KOPT-K1 (cell line): ENCODE measurements at regions not wholly inside any gene's neighbourhood (a gene's known extent, or its start where the extent isn't known, plus 50 kb on each side); places are given as distances from the start of the nearest gene placed in this dataset.

Experiments used
- H3K27ac ChIP-seq: fragments of 200-600 bp; sonication (generic); 2 replicates; pipeline ENCODE4 v1.5.1; 2016; ENCODE audit warnings: antibody characterized with exemption, mild to moderate bottlenecking, low read depth, low read length; ENCODE audit not compliant: poor library complexity, severe bottlenecking
- H3K36me3 ChIP-seq: fragments of 200-600 bp; sonication (generic); 2 replicates; pipeline ENCODE4 v1.5.1; 2017; ENCODE audit warnings: antibody characterized with exemption, mild to moderate bottlenecking, low read length, moderate library complexity; ENCODE audit not compliant: insufficient read depth
- H3K9me3 ChIP-seq: fragments of 200-600 bp; sonication (generic); 2 replicates; pipeline ENCODE4 v1.5.1; 2017; ENCODE audit warnings: antibody characterized with exemption, low read length, mild to moderate bottlenecking; ENCODE audit not compliant: insufficient read depth, poor library complexity, severe bottlenecking

DNA sequence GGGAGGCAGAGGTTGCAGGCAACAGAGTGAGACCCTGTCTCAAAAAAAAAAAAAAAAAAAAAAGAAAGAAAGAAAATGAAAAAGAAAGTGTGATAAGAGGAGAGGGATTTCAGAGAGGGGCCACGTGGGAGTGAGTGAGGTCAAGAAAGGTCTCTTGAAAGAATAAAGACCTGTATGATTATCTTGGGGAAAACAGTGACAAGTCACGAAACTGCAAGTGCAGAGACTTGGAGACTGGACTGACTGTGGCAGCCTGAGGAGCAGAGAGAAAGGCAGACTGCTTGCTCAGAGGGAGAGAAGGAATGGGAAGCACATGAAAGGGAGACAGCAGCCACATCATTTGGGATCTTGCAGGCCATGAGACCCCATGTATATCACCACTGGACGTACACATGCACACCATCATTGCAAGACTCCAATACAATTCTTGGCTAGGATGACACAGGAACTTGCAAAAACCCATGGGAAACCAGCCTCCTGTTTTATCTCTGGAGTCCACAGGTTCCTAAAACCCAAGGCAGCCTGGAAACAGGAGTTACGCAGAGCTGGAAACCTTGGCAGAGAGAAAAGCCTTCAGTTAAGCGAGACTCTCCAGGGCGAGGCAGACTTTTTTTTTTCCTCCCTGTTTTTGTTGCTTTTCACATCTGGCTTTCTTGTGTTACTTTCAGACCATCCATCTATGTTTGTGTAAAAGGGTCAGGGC lies 207.0 kb upstream of the TBL1X start:
- Histone ChIP-seq H3K36me3 (no peaks in the 10 kb centered on the region), H3K27ac (no peak overlapping the region), H3K9me3 (no peaks in the 10 kb centered on the region)

DNA sequence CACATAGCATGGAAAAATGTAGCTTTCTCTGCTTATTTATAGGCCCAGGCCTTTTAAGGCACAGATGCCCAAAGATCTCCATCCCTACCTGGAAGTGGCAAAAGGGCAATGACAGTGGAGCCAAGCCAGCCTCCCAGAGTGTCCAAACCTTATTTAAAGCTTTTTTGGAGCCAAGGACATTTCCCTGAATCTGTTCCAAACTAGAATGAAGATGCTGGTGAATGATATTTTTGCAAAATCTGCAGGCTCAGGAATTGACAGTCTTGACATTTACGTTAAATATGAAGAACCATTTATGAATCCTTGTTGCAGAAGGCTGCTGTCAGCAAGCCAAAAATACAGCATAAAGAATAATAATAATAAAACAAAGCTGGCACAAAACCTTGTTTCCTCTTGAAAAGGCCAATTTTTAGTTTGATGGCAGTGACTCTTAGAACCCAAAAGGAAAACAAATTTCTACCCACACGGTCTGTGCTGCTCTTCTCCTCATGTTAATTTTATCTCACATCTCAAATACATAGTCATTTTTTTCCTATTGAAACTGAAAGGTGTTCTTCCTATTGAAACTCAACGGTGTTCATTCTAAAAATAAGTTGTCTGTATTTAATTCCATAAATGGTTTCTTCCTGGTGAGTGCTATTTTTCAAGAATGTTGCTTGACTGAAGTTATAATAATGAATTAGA lies 206.3 kb upstream of the TBL1X start:
- no peak overlapping the region for H3K27ac ChIP-seq
- H3K36me3 ChIP-seq: no peaks in the 10 kb centered on the region
- no peaks in the 10 kb centered on the region for H3K9me3 ChIP-seq

- H3K27ac ChIP-seq: no peak overlapping the region
- no peaks in the 10 kb centered on the region for H3K36me3 ChIP-seq
- H3K9me3 ChIP-seq: no peaks in the 10 kb centered on the region
Observed at GRCh38 chrX:9260603-9261002, 204.3 kb upstream of the TBL1X start.

DNA sequence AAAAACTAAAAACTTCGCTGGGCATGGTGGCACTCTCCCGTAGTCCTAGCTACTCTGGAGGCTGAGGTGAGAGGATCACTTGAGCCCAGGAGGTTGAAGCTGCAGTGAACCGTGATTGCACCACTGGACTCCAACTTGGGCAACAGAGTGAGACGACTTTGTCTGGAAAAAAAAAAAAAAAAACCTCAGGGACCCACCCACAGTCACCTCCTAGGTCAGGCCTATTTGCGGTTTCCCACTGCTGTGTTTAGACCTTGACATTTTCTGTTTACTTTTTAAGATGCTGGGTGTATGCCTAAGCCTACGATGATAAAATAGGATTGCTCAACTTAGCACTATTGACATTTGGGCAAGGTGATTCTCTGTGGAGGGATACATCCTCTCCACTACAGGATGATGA lies 197.4 kb upstream of the TBL1X start:
- H3K9me3 ChIP-seq: no peaks in the 10 kb centered on the region
- H3K36me3 ChIP-seq: no peaks in the 10 kb centered on the region
- H3K27ac ChIP-seq: no peak overlapping the region

- Histone ChIP-seq H3K36me3 (no peaks in the 10 kb centered on the region), H3K9me3 (no peaks in the 10 kb centered on the region), H3K27ac (no peak overlapping the region)
Observed at GRCh38 chrX:9269134-9269533, 195.7 kb upstream of the TBL1X start.

- H3K36me3 ChIP-seq: no peaks in the 10 kb centered on the region
Observed at GRCh38 chrX:9271789-9272525, 192.9 kb upstream of the TBL1X start.

DNA sequence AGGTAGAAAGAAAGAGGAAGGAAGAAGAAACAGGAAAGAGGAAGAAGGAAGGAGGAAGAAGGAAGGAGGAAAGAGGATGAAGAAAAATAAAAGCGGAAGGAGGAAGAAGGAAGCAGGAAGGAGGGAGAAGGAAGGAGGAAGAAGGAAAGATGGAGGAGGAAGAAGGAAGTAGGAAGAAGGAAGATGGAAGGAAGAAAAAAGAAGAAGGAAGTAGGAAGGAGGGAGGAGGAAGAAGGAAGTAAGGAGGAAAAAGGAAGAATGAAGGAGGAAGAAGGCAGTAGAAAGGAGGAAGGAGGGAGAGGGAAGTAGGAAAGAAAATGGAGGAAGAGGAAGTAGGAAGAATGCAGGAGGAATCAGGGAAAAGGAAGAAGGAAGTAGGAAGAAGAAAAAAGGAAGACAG lies 191.1 kb upstream of the TBL1X start:
- H3K27ac ChIP-seq: no peak overlapping the region
- H3K36me3 ChIP-seq: no peaks in the 10 kb centered on the region
- no peaks in the 10 kb centered on the region for H3K9me3 ChIP-seq

More at GRCh38 chrX:9271789-9272525, 192.9 kb upstream of the TBL1X start:
- no peaks in the 10 kb centered on the region for H3K9me3 ChIP-seq
- no peak overlapping the region for H3K27ac ChIP-seq

DNA sequence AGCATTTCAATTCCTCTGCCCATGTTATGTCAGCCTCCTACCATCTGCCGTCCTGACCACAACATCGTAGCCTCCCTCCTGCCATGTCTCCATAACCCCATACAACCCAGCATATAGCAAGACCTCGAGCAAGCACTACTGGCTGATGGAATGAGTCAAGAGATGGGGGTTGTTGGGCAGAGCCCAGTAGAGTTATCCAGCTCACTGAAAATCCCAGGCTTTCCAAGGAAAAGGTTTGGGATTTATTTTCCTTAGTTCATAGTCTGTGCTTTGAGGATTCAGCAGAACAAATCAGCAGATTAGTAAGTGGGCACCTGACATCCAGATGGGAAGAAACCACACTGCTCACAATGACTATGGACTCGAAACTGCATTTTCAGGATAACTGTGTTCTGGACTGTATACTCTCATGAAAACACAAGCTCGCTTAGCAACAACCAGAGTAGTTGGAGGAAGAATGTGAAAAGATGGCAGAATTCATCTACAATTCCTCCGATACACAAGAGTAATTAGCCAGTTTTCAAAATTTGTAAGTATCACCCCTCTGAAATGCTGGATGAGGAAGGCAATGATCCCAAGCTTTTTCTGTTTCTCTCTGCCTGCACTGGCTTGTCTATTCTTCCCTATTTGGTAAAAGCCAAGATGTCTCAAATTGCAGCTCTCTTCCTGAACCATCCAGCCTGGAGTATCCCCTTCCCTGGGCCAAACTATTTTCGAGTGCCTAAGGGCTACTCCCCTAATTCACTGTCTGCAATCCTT lies 186.2 kb upstream of the TBL1X start:
- H3K9me3 ChIP-seq: no peaks in the 10 kb centered on the region
- H3K36me3 ChIP-seq: no peaks in the 10 kb centered on the region
- H3K27ac ChIP-seq: peak overlapping the region; percentile 13

GRCh38 chrX:9279234-9279544 lies 185.7 kb upstream of the TBL1X start:
- H3K9me3 ChIP-seq: no peaks in the 10 kb centered on the region
- peak overlapping the region; percentile 13 for H3K27ac ChIP-seq
- no peaks in the 10 kb centered on the region for H3K36me3 ChIP-seq

DNA sequence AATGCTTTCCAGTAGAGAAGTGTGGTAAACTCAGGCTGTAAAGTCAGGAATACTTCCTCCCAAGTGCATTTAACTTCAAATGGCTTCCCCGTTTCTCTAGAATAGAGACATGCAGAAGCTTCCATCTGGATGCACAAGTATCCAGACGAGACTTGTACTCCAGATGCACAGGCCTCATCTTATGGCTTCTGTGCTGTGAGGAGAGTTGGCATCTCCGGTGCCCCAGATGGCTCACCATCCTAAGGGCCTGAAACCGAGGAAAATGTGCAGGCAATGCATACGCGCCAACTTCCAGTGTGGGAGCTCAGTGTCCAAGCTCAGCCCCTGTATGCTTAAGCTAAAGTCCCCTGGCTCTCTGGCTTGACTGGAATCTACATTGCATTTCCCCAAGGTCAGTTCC lies 184.0 kb upstream of the TBL1X start:
- Histone ChIP-seq H3K36me3 (no peaks in the 10 kb centered on the region), H3K9me3 (no peaks in the 10 kb centered on the region), H3K27ac (no peak overlapping the region)

DNA sequence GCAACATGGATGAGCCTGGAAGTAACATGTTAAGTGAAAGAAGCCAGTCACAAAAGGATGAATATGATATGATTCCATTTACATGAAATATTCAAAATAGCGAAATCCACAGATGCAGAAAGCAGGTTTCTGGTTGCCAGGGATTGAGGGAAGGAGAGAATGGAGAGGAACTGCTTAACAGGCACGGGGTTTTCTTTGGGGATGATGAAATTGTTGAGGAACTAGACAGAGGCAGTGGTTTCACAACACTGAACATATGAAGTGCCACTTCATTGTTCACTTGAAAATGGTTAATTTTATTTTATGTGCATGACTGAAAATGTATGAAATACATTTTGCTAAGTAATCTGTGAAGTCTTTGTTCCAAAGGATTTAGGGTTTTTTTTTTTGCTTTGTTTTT lies 182.5 kb upstream of the TBL1X start:
- no peaks in the 10 kb centered on the region for H3K9me3 ChIP-seq
- H3K27ac ChIP-seq: no peak overlapping the region
- no peaks in the 10 kb centered on the region for H3K36me3 ChIP-seq

DNA sequence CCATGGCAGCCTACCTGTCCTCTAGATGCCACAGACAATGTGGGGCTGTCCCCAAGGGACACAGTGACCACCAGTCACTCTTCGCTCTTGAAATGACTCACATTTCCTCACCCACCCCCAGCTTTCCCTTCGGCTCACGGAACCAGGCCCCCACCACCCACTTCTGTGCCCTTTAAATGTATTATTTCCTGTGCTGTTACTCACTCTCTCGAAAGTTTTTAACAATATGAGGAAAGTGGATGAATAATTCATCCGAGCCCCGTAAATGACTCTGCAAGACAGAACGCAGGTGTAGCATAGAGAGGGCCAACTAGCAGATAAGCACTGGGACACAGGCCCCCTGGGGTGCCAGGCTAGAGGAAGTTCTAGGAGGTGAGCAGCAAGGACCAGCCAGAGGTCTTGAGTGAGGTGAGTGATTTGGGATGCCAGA lies 179.5 kb upstream of the TBL1X start:
- no peaks in the 10 kb centered on the region for H3K9me3 ChIP-seq
- H3K27ac ChIP-seq: no peak overlapping the region

GRCh38 chrX:9286234-9286633 lies 178.6 kb upstream of the TBL1X start:
- Histone ChIP-seq H3K27ac (no peak overlapping the region), H3K9me3 (no peaks in the 10 kb centered on the region), H3K36me3 (no peaks in the 10 kb centered on the region)

More for the DNA sequence above, 179.5 kb upstream of the TBL1X start:
- H3K36me3 ChIP-seq: no peaks in the 10 kb centered on the region

DNA sequence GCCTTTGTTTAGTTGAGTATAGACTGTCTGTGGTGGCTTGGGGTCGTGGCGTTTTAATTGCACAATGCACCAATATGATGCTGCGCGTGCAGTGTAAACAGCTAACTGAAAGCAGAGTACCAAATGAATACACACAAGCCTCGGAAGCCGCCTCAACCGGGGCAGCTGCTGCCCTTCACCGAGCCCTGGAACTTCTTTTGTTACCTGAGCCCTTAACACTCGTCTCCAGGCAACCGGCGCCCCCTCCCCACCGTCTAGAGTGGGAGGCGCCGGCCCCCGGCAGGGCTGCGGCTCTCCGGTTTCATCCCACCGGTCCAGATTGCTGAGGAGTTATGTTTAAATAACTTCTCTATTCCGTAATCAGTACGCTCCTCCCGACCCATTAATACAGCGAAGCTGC lies 173.2 kb upstream of the TBL1X start:
- Histone ChIP-seq H3K9me3 (no peaks in the 10 kb centered on the region), H3K36me3 (no peaks in the 10 kb centered on the region), H3K27ac (no peak overlapping the region)

DNA sequence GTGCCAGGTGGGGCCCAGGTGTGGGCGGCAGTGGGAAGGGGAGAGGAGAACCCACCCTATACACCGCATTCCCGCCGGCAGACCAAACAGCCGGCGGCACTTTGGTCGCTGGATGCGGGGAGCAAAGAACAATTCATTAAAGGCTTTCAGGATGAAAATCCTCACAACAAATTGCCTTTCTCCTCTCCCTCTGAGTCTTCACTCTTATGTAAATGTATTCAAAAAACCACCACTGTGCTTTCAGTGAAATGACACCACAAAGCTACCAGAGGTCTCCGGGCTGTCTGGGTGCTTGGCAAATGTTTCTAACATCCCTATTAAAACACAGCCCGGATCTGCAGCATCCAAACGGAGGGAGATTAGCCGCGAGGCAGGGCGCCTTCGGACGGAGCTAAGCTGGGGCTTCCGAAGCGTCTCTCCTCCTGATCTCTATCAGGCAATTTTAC lies 171.8 kb upstream of the TBL1X start:
- no peak overlapping the region for H3K27ac ChIP-seq
- H3K9me3 ChIP-seq: no peaks in the 10 kb centered on the region
- no peaks in the 10 kb centered on the region for H3K36me3 ChIP-seq
